DND-41 (cell line): ENCODE measurements at regions not wholly inside any gene's neighbourhood (a gene's known extent, or its start where the extent isn't known, plus 50 kb on each side); places are given as distances from the start of the nearest gene placed in this dataset.

Experiments used
- ATAC-seq: fragments of 200-7000 bp; cut with Tn5 transposase; 3 replicates; pipeline ENCODE4 v1.9.1; 2021; ENCODE audit warnings: low read depth; ENCODE audit not compliant: insufficient read depth
- DNase-seq: peaks from one replicate; pipeline ENCODE4 v3.0.0-alpha.2; 2020
- H2AFZ ChIP-seq: 2 replicates; pipeline ENCODE4 v1.6.0; 2012; ENCODE audit warnings: low read depth, low read length
- H3K27ac ChIP-seq: 2 replicates; pipeline ENCODE4 v1.5.1; 2012; ENCODE audit warnings: low read length, inconsistent platforms
- H3K27me3 ChIP-seq: fragments of 200-600 bp; sonication (generic); 2 replicates; pipeline ENCODE4 v1.6.0; 2012; ENCODE audit warnings: low read length, mild to moderate bottlenecking, inconsistent platforms; ENCODE audit not compliant: insufficient read depth, poor library complexity
- H3K36me3 ChIP-seq: 2 replicates; pipeline ENCODE4 v1.5.1; 2012; ENCODE audit warnings: low read length, inconsistent platforms; ENCODE audit not compliant: insufficient read depth
- H3K4me1 ChIP-seq: 2 replicates; pipeline ENCODE4 v1.5.1; 2012; ENCODE audit warnings: mild to moderate bottlenecking, low read length; ENCODE audit not compliant: insufficient read depth
- H3K4me2 ChIP-seq: 2 replicates; pipeline ENCODE4 v1.6.0; 2012; ENCODE audit warnings: mild to moderate bottlenecking, moderate library complexity, low read length, inconsistent platforms; ENCODE audit not compliant: insufficient read depth
- H3K4me3 ChIP-seq, 2 experiments: fragments of 200-600 bp in 1 of 2; shearing (Covaris generic) in 1 of 2; 2 replicates each; pipeline ENCODE4 v1.5.1; 2012 to 2016; ENCODE audit warnings: inconsistent platforms in 2 of 2, low read length in 2 of 2, mild to moderate bottlenecking in 2 of 2, low read depth in 1 of 2, moderate library complexity in 1 of 2
- H3K79me2 ChIP-seq: 2 replicates; pipeline ENCODE4 v1.6.0; 2012; ENCODE audit warnings: low read length, inconsistent platforms; ENCODE audit not compliant: insufficient read depth
- H3K9ac ChIP-seq: 2 replicates; pipeline ENCODE4 v1.6.0; 2012; ENCODE audit warnings: low read depth, mild to moderate bottlenecking, inconsistent platforms, low read length, moderate library complexity
- H3K9me3 ChIP-seq: 2 replicates; pipeline ENCODE4 v1.5.1; 2012; ENCODE audit warnings: low read length, moderate library complexity, mild to moderate bottlenecking, inconsistent platforms; ENCODE audit not compliant: insufficient read depth, severe bottlenecking
- H4K20me1 ChIP-seq: 2 replicates; pipeline ENCODE4 v1.6.0; 2012; ENCODE audit warnings: low read length; ENCODE audit not compliant: insufficient read depth
- CTCF ChIP-seq: IDR thresholded peaks from 2 replicates; pipeline ENCODE4 v1.5.1; 2012; ENCODE audit warnings: borderline replicate concordance, low read length, moderate library complexity, mild to moderate bottlenecking; ENCODE audit not compliant: poor library complexity, severe bottlenecking; ENCODE audit errors: extremely low read depth
- EZH2 ChIP-seq: IDR thresholded peaks from 3 replicates; pipeline ENCODE4 v1.6.1; 2012; ENCODE audit warnings: borderline replicate concordance, low read depth, mild to moderate bottlenecking, moderate library complexity, low read length, inconsistent platforms; ENCODE audit not compliant: severe bottlenecking

GRCh38 chr12:114254998-114255397 lies 150.9 kb downstream of the TBX5 start:
- no peaks in the 10 kb centered on the region for H3K4me1 ChIP-seq
- TF ChIP-seq EZH2 (no peak), CTCF (no peak)
- ATAC-seq: no peak
- no peak overlapping the region for H2AFZ ChIP-seq
- H3K27me3 ChIP-seq: no peaks in the 10 kb centered on the region
- no peak for DNase-seq
- H3K9me3 ChIP-seq: no peaks in the 10 kb centered on the region
- no peak overlapping the region for H3K4me2 ChIP-seq
- no peak overlapping the region for H3K4me3 ChIP-seq
- H3K27ac ChIP-seq: no peak overlapping the region
- no peaks in the 10 kb centered on the region for H3K36me3 ChIP-seq
- H3K79me2 ChIP-seq: no peaks in the 10 kb centered on the region
- no peak overlapping the region for H3K9ac ChIP-seq
- H4K20me1 ChIP-seq: no peaks in the 10 kb centered on the region

GRCh38 chr12:114253976-114254778 lies 151.8 kb downstream of the TBX5 start:
- ATAC-seq (no peak), DNase-seq (no peak)
- H3K27ac ChIP-seq: no peak overlapping the region

DNA sequence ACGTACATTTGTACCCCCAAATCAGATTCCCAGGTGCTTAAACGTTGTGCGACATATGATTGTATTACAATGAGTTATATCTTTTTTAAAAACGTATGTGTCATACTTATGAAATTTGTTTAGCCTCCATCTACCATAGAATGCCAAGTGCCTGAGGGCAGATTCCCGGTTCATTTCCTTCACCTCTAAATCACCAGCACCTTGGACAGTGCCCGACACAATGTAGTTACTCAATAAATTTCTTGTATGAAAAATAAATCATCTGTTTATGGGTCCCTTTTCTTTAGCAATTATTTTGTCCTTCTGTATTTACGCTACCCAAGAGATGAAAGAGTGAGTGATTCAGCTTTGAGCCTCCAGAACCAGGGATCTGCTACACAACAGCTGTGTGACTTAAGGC lies 157.4 kb downstream of the TBX5 start:
- no peaks in the 10 kb centered on the region for H3K36me3 ChIP-seq
- no peak for DNase-seq
- H3K4me3 ChIP-seq: no peak overlapping the region
- no peaks in the 10 kb centered on the region for H3K27me3 ChIP-seq
- no peak overlapping the region for H2AFZ ChIP-seq
- no peak overlapping the region for H3K9ac ChIP-seq
- no peak for ATAC-seq
- no peaks in the 10 kb centered on the region for H4K20me1 ChIP-seq
- H3K27ac ChIP-seq: no peak overlapping the region
- H3K79me2 ChIP-seq: no peaks in the 10 kb centered on the region
- TF ChIP-seq EZH2 (no peak), CTCF (no peak)
- H3K9me3 ChIP-seq: no peaks in the 10 kb centered on the region
- no peak overlapping the region for H3K4me2 ChIP-seq
- H3K4me1 ChIP-seq: no peaks in the 10 kb centered on the region

More at GRCh38 chr12:114253976-114254778, 151.8 kb downstream of the TBX5 start:
- Histone ChIP-seq H3K9me3 (no peaks in the 10 kb centered on the region), H3K27me3 (no peaks in the 10 kb centered on the region), H3K4me2 (no peak overlapping the region), H3K4me1 (no peaks in the 10 kb centered on the region), H3K36me3 (no peaks in the 10 kb centered on the region), H4K20me1 (no peaks in the 10 kb centered on the region), H3K9ac (no peak overlapping the region), H2AFZ (no peak overlapping the region), H3K4me3 (no peak overlapping the region), H3K79me2 (no peaks in the 10 kb centered on the region)
- no peak for TF ChIP-seq EZH2
- TF ChIP-seq CTCF: no peak
